Activated CD8-positive, alpha-beta memory T cell treated with anti-CD3 and anti-CD28 coated beads, Interleukin-2, amount 50 U/mL, for 4 hours (primary cell): ENCODE measurements at regions not wholly inside any gene's neighbourhood (a gene's known extent, or its start where the extent isn't known, plus 50 kb on each side); places are given as distances from the start of the nearest gene placed in this dataset.

Experiments
- DNase-seq: peaks from one replicate; pipeline ENCODE4 v3.0.0-alpha.2; 2020

DNA sequence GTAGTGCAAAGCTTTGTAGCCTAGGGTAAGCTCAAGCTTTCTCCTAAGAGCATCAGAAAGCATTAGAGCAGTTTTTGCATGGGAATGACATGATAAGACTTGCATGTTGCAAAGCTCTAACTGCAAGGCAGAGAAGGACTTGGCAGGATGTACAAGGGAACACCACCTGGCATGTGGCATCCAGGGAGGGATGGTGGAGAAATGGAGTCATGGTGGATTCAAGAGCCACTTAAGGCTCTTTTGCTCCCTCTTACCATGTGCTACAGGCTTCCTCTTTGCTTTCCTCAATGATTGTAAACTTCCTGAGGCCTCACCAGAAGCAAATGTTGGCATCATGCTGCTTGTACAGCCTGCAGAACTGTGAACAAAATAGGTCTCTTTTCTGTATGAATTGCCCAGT is 266.0 kb downstream of the GLI2 start:
- no peak for DNase-seq

DNA sequence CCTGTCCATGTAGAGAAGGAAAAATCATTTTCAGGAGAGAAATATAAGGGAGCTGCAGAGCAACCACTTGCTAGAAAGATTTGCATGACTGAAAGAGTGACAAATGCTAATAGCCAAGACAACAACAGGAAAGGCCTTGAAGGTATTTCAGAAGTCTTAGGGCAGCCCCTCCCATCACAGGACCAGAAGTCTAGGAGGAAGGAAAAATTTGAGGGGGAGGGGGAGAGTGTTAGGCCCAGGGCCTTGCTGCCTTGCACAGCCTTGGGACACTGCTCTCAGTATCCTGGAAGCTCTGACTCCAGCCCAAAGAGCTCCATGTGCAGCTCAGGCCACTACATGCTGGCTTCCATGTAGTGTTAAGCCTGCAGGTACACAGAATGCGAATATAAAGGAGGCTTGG is 266.9 kb downstream of the GLI2 start:
- no peak for DNase-seq

DNA sequence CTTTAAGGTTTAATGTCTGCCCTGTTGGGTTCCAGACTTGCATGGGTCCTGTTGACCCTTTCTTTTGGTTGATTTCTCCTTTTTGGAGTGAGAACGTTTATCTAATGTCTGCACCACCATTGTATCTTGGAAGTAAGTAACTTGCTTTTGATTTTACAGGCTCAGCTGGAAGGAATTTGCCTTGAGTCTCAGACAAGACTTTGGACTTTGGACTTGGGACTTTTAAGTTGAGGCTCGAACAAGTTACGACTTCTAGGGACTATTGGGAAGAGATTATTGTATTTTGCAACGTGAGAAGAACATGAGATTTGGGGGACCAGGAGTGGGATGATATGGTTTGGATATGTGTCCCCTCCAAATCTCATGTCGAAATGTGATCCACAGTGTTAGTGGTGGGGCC is 267.7 kb downstream of the GLI2 start:
- no peak for DNase-seq

DNA sequence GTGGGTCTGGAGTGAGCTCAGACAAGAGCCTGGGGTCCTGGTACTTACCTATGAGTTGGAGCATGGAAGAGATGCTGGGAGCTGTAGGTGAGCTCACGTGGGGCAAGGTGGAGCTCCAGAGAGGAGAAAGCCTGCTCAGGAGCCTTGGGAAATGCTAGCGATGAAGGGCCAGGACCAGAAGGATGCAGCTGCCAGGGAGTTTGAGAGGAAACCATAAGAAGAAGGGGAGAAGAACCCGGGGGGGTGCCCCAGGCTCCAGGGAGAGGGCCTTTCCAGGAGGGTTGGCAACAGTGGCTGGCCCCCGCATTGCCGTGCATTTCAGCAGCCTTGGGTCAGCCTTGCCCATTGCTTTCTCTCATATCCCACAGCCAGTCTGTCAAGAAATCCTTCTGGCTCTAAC is 268.7 kb downstream of the GLI2 start:
- DNase-seq: no peak

DNA sequence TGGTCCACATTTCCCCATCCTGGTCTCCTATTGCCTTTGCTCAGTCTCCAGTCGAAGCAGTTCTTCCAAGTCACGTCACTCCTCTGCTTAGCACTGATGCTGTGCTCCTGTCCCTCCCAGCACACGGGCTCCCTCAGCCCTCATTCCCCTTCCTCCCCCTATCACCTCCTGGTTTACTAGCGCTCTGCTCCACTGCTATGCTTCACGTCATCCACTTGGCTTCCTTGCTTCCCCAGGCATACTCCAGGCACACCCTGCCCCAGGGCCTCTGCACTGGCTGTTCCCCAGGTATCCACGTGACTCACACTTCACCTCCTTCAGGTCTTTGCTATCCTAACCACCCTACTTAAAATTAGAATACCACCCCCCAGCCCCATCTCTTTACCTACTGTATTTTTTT is 269.3 kb downstream of the GLI2 start:
- DNase-seq: no peak

DNA sequence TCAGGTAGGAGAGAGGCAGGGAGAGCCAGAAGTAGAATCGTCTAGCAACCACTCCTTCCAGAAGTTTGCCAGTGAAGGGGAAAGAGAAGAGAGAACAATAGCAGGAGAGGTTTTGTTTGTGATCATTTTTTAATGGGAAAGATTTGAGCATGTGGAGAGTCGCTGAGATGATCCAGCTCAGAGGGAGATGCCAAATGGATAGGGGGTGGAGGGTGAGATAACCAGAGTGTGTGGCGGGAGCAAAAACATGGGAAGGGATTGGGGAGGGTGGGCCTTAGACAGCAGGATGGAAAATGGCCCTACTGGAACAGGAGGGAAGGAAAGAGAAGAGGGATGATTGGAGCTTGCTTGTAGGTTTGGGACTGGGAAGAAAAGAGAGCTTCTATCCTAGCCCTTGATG is 269.8 kb downstream of the GLI2 start:
- DNase-seq: no peak

DNA sequence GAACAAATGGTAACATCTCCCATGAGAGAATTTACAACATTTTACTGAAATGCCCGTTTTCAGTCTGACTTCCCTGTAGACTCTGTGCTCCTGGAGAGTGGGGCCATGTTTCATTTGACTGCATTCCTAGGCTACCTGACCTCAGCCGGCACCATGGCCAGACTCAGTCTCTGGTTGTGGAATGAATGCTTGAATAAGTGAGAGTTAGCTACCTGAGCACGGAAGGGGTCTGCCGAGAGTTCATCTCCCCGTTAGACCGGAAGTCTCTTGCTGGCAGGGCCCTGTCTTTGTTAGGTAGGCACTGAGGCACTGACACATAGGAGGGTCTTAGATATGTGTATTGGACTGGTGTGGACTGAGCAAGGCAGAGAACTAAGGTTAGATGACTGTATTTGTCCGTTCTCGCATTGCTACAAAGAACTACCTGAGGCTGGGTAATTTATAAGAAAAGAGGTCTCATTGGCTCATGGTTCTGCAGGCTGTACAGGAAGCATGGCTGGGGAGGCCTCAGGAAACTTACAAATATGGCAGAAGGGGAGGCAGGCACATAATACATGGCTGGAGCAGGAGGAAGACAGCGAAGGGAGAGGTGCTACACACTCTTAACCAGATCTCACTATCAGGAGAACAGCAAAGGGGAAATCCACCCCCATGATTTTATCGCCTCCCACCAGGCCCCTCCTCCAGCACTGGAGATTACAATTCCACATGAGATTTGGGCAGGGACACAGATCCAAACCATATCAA is 271.2 kb downstream of the GLI2 start:
- DNase-seq: no peak

DNA sequence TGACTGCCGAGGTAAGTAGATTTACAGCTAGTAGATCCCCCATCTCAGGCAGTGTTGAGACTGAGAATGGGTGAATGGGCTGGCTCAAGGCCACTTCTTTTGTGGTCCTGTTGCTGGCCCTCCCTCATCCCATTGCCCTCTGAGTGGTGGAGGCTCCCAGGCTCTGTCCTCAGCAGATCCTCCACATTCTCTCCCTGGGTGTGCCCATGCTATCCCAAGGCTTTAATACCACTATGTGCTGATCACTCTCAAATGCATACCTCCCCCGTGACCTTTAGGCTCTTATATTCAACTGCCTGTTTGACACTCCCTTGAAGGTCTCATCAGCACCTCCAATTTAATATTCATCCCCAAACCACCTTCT is 271.8 kb downstream of the GLI2 start:
- no peak for DNase-seq

DNA sequence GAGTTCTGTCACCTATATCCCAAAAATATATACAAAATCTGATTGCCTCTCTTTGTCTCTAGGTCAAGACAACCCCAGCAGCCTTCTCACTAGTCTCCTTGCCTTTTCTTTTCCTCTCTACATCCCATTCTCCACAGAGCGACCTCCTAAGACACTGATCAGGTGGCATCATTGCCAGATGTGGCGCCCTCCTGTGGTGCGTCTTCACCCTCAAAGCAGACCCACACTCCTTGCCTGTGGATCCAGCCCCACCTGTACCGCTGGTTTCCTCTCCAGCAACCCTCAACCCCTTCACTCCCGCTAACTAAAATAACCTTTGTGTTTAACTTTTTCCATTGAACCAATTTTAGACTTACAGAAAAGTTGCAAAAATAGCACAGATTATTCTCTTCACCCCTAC is 273.3 kb downstream of the GLI2 start:
- DNase-seq: no peak

DNA sequence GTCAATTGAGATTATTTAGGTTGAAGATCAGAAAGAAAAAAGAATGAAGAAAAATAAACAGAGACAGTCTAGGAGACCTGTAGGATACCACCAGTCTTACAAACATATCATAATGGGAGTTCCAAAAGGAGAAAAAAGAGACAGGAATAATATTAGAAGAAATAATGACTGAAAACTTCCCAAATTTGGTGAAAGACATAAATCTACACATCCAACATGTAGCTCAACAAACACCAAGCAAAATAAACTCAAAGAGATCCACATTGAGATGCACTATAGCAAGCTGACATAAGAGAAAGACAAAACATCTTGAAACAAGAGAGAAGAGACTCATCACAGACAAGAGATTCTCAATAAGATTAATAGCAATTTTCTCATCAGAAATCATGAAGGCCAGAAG is 274.0 kb downstream of the TFCP2L1 start:
- DNase-seq: no peak

DNA sequence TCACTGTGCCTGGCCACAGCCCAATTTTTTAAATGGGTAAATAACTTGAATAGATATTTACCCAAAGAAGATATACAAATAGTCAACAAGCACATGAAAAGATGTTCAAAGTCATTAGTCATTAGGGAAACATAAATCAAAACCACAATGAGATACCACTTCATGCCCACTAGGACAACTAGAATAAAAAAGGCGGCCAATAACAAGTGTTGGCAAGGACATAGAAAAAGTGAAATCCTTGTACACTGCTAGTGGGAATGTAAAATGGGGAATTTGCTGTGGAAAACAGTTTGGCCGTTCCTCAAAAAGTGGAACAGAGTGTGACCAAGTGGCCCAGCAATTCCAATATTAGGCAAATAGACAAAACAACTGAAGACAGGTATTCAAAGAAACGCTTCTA is 270.1 kb downstream of the TFCP2L1 start:
- DNase-seq: no peak

DNA sequence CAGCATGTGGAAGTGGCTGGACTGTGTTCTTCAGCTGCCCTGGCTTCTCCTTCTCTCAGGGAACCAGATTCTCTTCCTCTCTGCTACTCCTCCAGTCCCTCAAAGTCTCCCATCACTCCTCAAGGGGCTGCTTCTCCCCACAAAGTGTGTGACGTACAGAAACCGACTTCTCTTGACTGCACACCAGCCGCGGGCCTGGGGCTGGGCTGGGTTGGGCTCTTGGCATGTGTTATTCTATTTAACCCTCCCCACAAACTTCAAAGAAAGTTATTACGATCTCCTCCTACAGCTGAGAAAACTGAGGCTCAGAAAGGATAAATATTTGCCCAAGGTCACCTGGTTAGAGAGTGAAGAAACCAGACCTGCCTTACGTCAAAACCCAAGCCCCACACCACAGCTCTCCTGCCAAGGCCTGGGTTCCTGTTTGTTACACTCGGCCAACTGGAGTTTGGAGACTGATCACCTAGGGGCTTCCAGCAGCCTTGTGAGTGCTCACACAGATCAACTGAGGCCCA is 269.0 kb downstream of the TFCP2L1 start:
- no peak for DNase-seq

DNA sequence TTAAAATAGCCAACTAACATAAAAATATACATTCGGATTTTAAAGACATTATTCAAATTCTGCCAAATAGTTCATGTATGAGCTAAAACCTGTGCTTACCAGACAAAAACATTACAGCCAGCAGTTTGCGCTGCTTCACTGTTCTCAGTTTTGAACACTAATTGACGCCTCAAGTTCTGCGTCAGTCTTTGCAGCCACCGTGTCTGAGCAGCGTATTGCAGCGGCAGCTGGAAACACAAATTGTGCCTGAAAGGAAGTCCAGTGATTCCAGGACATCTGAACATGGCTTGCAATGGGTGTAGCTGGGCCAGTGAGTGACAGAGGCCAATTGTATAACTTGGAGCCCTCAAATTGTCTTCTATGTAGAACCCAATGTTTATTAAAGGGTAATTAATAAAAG is 267.6 kb downstream of the TFCP2L1 start:
- DNase-seq: no peak

DNA sequence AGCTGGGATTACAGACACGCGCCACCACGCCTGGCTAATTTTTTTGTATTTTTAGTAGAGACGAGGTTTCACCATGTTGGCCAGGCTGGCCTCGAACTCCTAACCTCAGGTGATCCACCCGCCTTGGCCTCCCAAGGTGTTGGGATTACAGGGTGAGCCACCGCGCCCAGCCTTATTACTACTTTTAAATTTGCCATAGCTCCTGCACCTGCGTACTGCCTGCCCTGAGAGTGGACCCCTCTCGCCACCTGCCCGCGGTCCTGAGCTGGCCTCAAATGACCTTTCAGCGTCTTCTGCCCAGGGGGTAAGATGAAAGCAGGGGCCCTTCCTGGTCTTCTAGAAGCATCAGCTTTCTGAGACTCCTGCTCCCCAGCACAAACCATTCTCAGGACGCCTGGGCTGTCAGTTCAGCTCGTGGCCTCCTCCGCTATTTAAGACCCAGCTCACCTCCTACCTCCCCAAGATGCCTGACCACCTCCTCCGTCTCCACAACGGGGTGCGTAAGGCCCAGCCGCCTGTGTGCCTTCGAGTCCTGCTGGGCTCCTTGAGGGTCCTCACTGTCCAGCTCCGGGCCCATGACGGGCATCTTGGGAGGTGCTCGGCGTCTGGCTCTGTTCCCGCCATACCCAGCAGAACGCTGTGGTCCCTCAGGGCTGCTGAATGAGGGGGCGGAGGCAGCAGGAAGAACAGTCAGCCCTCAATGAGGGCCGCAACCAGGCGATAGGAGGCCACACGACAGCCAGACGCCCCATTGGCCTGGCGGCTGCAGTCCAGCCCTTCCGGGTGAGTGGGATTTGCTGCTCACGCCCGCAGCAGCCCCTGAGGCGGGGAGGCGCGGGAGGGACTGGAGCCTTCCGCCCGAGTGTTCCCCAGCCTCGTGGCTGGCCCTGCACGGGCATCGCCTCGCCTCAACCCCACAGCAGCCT is 266.6 kb downstream of the TFCP2L1 start:
- no peak for DNase-seq

DNA sequence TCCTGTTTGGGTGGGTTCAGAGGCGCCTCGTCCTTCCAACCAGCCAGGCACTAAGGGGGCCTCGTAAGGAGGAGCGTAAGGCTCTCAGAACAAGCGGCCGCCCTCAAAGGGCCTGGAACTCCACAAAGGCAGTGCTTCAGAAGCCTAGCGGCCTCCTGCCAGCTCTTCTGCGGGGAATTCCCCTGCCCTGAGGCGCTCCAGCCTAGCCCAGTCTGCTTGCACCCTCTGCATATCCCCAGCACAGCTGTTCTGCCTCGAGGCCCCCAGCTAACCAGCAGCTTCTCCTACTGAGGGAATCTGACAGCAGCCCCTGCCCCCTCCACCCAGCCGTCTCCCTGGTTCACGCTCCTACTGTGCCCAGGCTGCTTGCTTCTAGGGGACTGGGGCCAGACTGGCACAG is 265.9 kb downstream of the TFCP2L1 start:
- no peak for DNase-seq

DNA sequence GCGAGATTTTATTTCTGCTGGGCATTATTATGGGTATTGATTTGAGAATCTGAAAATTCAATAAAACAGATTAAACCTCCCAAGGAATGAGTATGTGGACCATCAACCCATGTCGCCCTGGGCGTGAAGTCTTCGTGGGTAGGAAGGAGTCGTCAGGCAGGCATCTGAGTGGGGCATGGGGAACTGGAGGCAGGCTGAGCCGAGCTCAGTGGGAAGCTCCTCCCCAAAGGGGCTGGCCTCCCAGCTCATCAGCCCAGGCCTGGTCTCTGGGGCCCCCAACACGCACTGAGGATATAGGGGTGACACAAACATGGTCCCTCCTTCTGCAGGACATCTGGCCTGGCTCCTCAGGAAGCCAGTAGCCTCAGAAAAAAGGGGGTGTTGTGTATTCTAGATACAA is 265.2 kb downstream of the TFCP2L1 start:
- no peak for DNase-seq

DNA sequence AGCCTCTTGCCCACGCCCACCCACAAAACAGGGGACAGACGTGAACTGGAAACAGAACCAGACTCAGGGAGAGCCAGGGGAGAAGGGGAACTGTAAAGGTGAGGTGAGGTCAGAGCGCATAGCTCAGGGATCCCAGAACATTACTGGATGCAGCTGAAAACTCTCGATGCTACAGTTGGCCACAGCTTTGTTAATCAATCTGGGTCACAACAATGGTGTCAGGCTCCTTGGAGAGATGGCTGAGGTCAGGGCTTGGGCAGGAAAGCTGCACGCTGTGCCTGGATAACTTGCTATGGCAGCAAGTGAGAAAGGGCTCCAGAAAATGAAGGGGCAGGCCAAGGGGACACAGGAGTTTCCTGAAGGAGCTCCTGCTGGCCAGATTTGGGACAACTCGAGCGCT is 263.3 kb downstream of the TFCP2L1 start:
- no peak for DNase-seq

DNA sequence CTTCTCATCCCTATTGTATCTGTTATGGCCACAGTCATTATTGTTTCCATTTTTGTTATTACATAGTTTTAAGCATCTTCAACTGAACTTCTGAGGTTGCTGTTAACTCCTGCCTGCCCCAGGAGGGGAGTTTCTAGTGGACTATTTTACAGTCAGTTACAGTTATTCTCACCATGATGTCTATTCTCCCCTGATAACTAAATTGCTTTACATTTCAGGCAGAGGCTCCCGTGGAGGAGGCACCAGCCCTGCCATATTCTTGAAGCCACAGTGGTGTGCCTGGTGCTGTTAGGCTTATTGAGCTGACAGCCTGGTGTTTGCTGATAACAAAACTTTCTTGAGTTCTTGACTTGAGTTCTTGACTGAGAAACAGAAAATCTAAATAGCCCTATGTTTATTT is 256.4 kb downstream of the TFCP2L1 start:
- no peak for DNase-seq

DNA sequence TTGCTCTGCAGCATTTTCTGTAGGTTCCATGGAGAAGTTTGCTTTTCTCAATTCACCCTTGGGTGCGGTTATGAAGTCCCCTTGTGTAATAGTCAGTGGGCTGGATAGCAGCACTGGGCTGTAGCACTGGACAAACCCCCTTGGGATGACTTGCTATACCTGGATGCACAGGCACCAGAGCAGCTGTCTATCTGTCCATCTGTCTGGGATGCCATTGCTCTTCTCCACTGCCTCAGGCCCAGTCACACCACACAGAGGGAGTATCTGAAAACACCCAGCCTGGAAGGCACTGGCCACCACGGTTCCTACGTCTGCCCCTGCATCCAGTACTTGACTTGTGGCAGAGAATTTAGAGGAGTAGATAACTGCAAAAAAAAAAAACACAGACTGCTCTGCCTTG is 254.5 kb downstream of the TFCP2L1 start:
- DNase-seq: no peak

DNA sequence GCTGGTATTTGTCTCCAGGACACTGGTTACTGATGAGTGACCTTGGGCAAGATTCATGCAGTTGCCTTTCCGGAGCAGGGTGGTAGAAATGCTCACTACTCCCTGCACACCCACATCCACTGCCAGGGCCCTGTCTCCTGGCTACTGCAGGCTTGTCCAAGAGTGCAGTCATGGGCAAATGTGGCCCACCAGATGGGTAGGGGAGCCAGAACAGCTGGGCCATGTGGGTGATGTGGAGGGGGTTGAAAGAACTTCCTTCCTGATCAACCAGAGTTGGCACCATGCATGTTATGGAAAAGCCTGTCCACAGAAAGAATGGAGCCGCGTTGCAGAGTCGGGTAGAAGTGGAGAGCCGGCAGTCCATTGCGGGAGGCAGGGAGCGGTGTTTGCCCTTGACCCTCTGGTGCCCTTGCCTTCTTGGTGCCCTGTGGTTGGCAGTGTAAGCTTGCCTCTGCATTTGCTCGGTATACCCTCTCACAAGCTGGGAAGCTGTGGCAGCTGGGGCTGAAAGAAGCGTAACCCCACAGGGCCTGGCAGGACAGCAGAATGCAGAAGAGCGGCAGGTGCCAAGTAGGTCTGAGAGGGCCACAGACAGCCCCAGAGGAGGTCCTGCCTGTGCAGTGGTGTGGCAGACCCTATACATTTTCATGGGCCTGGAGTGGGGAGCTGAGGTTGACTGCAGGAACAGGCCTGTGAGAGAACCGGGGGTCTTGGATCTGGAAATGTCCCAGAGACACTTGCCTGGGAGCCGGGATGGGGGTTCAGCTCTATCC is 253.2 kb downstream of the TFCP2L1 start:
- no peak for DNase-seq

DNA sequence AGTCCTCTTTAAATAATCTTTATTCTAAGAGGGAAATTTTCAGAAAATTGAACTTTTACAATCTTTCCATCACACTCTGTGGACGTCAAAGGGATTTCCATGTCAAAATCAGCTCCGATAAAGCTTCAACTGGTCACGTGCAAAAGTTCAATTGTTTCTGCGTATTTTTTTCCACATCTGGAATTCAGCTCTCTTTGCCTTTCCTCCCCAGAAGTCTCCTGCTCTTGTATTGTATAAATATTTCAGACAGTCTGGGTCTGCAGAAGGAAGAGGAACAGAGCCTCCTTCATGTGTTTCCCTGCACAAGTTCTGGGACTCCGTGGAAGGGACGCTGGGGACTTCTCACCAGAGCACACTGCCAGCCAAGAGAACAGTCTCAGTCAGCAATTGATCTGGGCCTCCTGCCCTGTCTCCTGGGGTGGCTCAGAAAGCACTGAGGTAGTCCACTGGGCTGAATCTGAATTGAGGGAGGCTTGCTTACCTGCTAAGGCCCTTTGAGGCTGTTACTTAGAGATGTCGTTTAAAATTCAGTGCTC is 251.5 kb downstream of the TFCP2L1 start:
- no peak for DNase-seq

DNA sequence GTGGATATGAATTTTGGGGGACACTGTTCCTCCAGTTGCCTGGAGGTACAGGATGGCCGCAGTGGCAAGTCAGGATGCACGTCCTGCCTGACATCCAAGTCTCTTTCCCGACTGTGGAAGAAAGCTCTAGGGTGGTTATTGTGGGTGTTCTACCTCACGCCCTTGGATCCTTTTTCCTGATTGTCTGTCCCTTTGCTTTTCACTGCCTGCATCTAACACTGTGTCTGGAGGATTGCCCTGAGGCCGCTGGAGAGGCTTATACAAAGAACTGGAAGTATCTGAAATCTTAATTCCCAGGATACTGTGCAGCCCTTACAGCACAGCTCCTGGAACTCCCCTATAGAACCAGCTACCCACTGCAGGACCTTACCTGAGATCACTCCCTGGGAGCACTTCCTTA is 250.5 kb downstream of the TFCP2L1 start:
- no peak for DNase-seq

DNA sequence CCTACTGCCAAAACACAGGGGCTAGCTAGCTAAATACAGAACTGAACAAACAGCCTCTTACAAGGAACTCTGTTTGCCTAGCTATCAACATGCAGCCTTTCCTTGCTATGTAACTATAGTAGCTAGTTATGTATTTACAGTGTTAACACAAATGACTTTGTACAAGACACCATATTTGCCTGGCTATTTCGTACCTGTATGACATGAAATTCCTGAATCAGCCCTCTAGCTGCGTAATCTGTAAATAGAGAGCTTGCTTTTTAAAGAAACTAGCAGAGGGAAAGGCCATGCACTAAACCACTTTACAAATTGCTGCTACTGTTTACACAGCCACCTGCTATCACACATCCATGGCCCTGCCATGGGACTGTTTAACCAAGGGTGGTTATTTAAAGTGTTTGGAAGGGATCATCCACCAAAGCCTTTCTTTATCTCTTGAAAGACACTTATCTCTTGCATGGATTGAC is 248.7 kb downstream of the TFCP2L1 start:
- no peak for DNase-seq
